ENCODE measurements at regions not wholly inside any gene's neighbourhood (a gene's known extent, or its start where the extent isn't known, plus 50 kb on each side); places are given as distances from the start of the nearest gene placed in this dataset.

- no peak for TF ChIP-seq POLR2A (IDR thresholded peaks at IDR 0.05)
- TF ChIP-seq CTCF (IDR thresholded peaks at IDR 0.05 in 4 of 5, conservative IDR thresholded peaks at IDR 0.05 in 1 of 5) = no peak
Observed at GRCh38 chr1:81259625-81260411, 540.9 kb upstream of the ADGRL2 start.
